H1 (cell line): ENCODE measurements at regions not wholly inside any gene's neighbourhood (a gene's known extent, or its start where the extent isn't known, plus 50 kb on each side); places are given as distances from the start of the nearest gene placed in this dataset.

Source experiments
- CBX5 ChIP-seq: fragments of 300-800, 300-1000 bp; sonication (generic); IDR thresholded peaks from 2 replicates; pipeline ENCODE4 v1.7.1; 2016; ENCODE audit warnings: antibody characterized with exemption, low read length, low read depth
- CEBPB ChIP-seq: IDR thresholded peaks from 2 replicates; pipeline ENCODE4 v1.6.1; 2012; ENCODE audit warnings: low read depth, low read length
- CTCF ChIP-seq, 3 experiments: IDR thresholded peaks; 1 replicate in 2 of 3; 2 replicates in 1 of 3; pipeline versions ENCODE4 v1.5.1 to v1.6.1; 2011; ENCODE audit warnings: low read length in 3 of 3, mild to moderate bottlenecking in 3 of 3, inconsistent platforms in 2 of 3, low read depth in 1 of 3, moderate library complexity in 1 of 3; ENCODE audit not compliant: insufficient read depth in 1 of 3; ENCODE audit errors: control extremely low read depth in 1 of 3
- EGR1 ChIP-seq: IDR thresholded peaks from 2 replicates; pipeline ENCODE4 v1.6.1; 2011; ENCODE audit warnings: low read depth, low read length, borderline replicate concordance
- GABPA ChIP-seq: IDR thresholded peaks from 2 replicates; pipeline ENCODE4 v1.6.1; 2011; ENCODE audit warnings: mild to moderate bottlenecking, low read length, moderate library complexity, borderline replicate concordance; ENCODE audit not compliant: insufficient read depth
- JUND ChIP-seq: IDR thresholded peaks from 2 replicates; pipeline ENCODE4 v1.6.1; 2011; ENCODE audit warnings: mild to moderate bottlenecking, improper control_type of control experiment, low read length
- MAX ChIP-seq: IDR thresholded peaks from 2 replicates; pipeline ENCODE4 v1.6.1; 2012; ENCODE audit warnings: inconsistent platforms
- PHF8 ChIP-seq: fragments of 200-600 bp; sonication (generic); conservative IDR thresholded peaks from 2 replicates; pipeline ENCODE4 v1.7.1; 2012; ENCODE audit warnings: low read depth, mild to moderate bottlenecking, inconsistent platforms, low read length, moderate library complexity
- POLR2A ChIP-seq, 2 experiments: IDR thresholded peaks; 1 replicate in 1 of 2; 2 replicates in 1 of 2; pipeline ENCODE4 v1.6.1; 2011; ENCODE audit warnings: low read depth in 2 of 2, low read length in 2 of 2, mild to moderate bottlenecking in 2 of 2; ENCODE audit errors: control extremely low read depth in 1 of 2
- RNF2 ChIP-seq: fragments of 200-900, 300-1000 bp; sonication (generic); IDR thresholded peaks from 2 replicates; pipeline ENCODE4 v1.7.1; 2016; ENCODE audit warnings: borderline replicate concordance, low read depth, mild to moderate bottlenecking, antibody characterized with exemption, low read length; ENCODE audit not compliant: poor library complexity, severe bottlenecking; ENCODE audit errors: missing control alignments
- SRF ChIP-seq: IDR thresholded peaks from 2 replicates; pipeline ENCODE4 v1.6.1; 2011; ENCODE audit warnings: mild to moderate bottlenecking, low read depth, low read length, moderate library complexity
- USF2 ChIP-seq: IDR thresholded peaks from 2 replicates; pipeline ENCODE4 v1.6.1; 2011; ENCODE audit warnings: low read length, improper control_type of control experiment

GRCh38 chr4:151865312-151865711, 104.5 kb upstream of the GATB start:
- TF ChIP-seq SRF (no peak), CTCF (IDR thresholded peaks at IDR 0.05; ENCODE audit: control extremely low read depth in 1 of 3, insufficient read depth in 1 of 3, low read depth in 1 of 3, low read length in 3 of 3) (no peak), RNF2 (no peak), EGR1 (no peak), CBX5 (no peak), USF2 (no peak), GABPA (no peak), PHF8 (no peak), POLR2A (IDR thresholded peaks at IDR 0.05; ENCODE audit: control extremely low read depth in 1 of 2, low read depth in 2 of 2, low read length in 2 of 2) (no peak), MAX (no peak), JUND (no peak), CEBPB (no peak)
